ENCODE measurements at regions not wholly inside any gene's neighbourhood (a gene's known extent, or its start where the extent isn't known, plus 50 kb on each side); places are given as distances from the start of the nearest gene placed in this dataset.

- TF ChIP-seq, protein P1, sequence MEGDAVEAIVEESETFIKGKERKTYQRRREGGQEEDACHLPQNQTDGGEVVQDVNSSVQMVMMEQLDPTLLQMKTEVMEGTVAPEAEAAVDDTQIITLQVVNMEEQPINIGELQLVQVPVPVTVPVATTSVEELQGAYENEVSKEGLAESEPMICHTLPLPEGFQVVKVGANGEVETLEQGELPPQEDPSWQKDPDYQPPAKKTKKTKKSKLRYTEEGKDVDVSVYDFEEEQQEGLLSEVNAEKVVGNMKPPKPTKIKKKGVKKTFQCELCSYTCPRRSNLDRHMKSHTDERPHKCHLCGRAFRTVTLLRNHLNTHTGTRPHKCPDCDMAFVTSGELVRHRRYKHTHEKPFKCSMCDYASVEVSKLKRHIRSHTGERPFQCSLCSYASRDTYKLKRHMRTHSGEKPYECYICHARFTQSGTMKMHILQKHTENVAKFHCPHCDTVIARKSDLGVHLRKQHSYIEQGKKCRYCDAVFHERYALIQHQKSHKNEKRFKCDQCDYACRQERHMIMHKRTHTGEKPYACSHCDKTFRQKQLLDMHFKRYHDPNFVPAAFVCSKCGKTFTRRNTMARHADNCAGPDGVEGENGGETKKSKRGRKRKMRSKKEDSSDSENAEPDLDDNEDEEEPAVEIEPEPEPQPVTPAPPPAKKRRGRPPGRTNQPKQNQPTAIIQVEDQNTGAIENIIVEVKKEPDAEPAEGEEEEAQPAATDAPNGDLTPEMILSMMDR (IDR thresholded peaks at IDR 0.05; ENCODE audit: insufficient read depth, low read depth, low read length): no peak
- TF ChIP-seq EZH2 (IDR thresholded peaks at IDR 0.05; ENCODE audit: insufficient read depth, low read length): no peak
Observed at GRCh38 chr22:26743149-26743548, 85.8 kb downstream of the MIAT start.

Measured in astrocyte (in vitro differentiated cells and primary cell).